GM21381 (cell line): ENCODE measurements at regions not wholly inside any gene's neighbourhood (a gene's known extent, or its start where the extent isn't known, plus 50 kb on each side); places are given as distances from the start of the nearest gene placed in this dataset.

Experiments used
- ATAC-seq: cut with Tn5 transposase; IDR thresholded peaks from one replicate; pipeline ENCODE4 v1.9.1; 2021; ENCODE audit warnings: mild to moderate bottlenecking, moderate library complexity; ENCODE audit not compliant: unreplicated experiment

- no peak for ATAC-seq
Measured at GRCh38 chr22:47568700-47569099, 806.2 kb downstream of the TBC1D22A start.

GRCh38 chr22:47567126-47568090 is 805.0 kb downstream of the TBC1D22A start:
- no peak for ATAC-seq

- ATAC-seq = no peak
Measured at GRCh38 chr22:47566491-47566890, 804.0 kb downstream of the TBC1D22A start.

GRCh38 chr22:47565607-47566006 is 803.2 kb downstream of the TBC1D22A start:
- no peak for ATAC-seq

- no peak for ATAC-seq
Measured at GRCh38 chr22:47564651-47565434, 802.4 kb downstream of the TBC1D22A start.

- no peak for ATAC-seq
Measured at GRCh38 chr22:47564158-47564450, 801.7 kb downstream of the TBC1D22A start.

- ATAC-seq = no peak
Measured at GRCh38 chr22:47563406-47564157, 801.1 kb downstream of the TBC1D22A start.

- ATAC-seq = no peak
Measured at GRCh38 chr22:47561766-47562165, 799.3 kb downstream of the TBC1D22A start.

GRCh38 chr22:47561115-47561675 is 798.7 kb downstream of the TBC1D22A start:
- ATAC-seq = no peak

- ATAC-seq = no peak
Measured at GRCh38 chr22:47558828-47559700, 796.6 kb downstream of the TBC1D22A start.

- no peak for ATAC-seq
Measured at GRCh38 chr22:47556473-47556872, 794.0 kb downstream of the TBC1D22A start.

GRCh38 chr22:47553436-47553835 is 791.0 kb downstream of the TBC1D22A start:
- no peak for ATAC-seq

GRCh38 chr22:47552541-47553205 is 790.2 kb downstream of the TBC1D22A start:
- ATAC-seq = no peak

GRCh38 chr22:47552024-47552423 is 789.6 kb downstream of the TBC1D22A start:
- ATAC-seq = no peak

GRCh38 chr22:47551431-47551775 is 789.0 kb downstream of the TBC1D22A start:
- no peak for ATAC-seq

GRCh38 chr22:47550524-47551430 is 788.3 kb downstream of the TBC1D22A start:
- ATAC-seq = no peak

GRCh38 chr22:47549741-47550340 is 787.4 kb downstream of the TBC1D22A start:
- no peak for ATAC-seq
